Calu3 (cell line): ENCODE measurements at regions not wholly inside any gene's neighbourhood (a gene's known extent, or its start where the extent isn't known, plus 50 kb on each side); places are given as distances from the start of the nearest gene placed in this dataset.

Experiments used
- BruUV-seq: library from RNA; stranded (reverse); fragments of 400-500 nt; replicated peaks from 2 replicates; lab custom pipeline; 2021; lab: Mats Ljungman, UMichigan
- CTCF ChIA-PET: fragments of 300-600 bp; sonication (Branson Sonifier 250); formaldehyde crosslinking; loops from one replicate; lab custom pipeline; 2022; ENCODE audit warnings: antibody characterized with exemption; lab: Charles Lee
- DNase-seq: peaks from one replicate; pipeline ENCODE4 v3.0.0; 2022
- H3K27ac Mint-ChIP-seq: one replicate; pipeline ENCODE4 v1.8.0; 2022; ENCODE audit warnings: mixed read lengths; ENCODE audit not compliant: unreplicated experiment
- H3K27me3 Mint-ChIP-seq: one replicate; pipeline ENCODE4 v1.8.0; 2022; ENCODE audit warnings: mixed read lengths; ENCODE audit not compliant: unreplicated experiment
- H3K36me3 Mint-ChIP-seq: one replicate; pipeline ENCODE4 v1.8.0; 2022; ENCODE audit warnings: mild to moderate bottlenecking, moderate library complexity, mixed read lengths; ENCODE audit not compliant: insufficient read depth, unreplicated experiment
- H3K4me1 Mint-ChIP-seq: one replicate; pipeline ENCODE4 v1.8.0; 2022; ENCODE audit warnings: mild to moderate bottlenecking, low read depth, mixed read lengths; ENCODE audit not compliant: unreplicated experiment
- H3K4me3 Mint-ChIP-seq: one replicate; pipeline ENCODE4 v1.8.0; 2022; ENCODE audit warnings: mild to moderate bottlenecking, low read depth, moderate library complexity, mixed read lengths; ENCODE audit not compliant: unreplicated experiment
- H3K9me3 Mint-ChIP-seq: one replicate; pipeline ENCODE4 v1.8.0; 2022; ENCODE audit warnings: low read depth, mixed read lengths; ENCODE audit not compliant: unreplicated experiment
- intact Hi-C: fragments of 100-400 bp; cut with micrococcal nuclease; formaldehyde crosslinking; loops from one replicate; pipeline ENCODE4 v1.10.0; 2022; ENCODE audit not compliant: unreplicated experiment
- TF ChIP-seq, protein P1 (sequence below): fragments of 200-600 bp; IDR thresholded peaks from one replicate; pipeline ENCODE4 v1.8.0; 2022; ENCODE audit warnings: antibody characterized with exemption; ENCODE audit not compliant: unreplicated experiment

DNA sequence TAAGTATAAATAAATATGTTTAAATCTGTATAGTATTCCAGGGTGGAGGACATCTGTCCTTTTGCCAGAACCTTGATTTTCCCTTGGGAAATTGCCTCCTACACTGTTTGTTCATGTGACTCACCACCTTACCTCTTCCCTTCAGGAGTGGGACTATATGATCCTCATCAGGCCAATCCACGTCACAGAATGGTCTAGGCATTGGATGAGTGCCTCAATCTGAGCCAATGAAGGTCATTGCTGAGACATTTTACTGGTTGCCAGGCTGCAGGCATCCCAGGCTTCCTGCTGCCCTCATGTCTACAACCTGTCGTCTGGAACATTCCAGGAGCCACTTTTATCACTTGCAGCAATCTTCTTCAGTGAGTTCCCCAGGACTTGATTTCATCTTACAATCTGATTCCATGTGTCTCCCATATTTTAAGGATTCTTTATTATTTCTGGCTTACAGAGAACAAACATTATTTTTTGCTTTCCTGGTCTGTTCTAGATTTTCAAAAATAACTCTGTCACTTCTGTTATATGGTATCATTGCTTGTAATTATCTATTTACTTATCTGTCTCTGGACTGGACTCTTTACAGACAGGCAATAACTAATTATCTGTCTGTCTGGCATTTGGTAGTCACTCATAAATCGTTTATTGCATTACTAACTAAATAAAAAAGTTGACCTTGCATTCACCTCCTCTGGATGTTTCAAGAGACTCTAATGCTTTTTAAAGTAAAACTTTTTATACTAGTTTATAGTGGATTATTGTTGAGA is 107.3 kb upstream of the APC start:
- CTCF ChIA-PET, result no interaction called here
- intact Hi-C loops, result no loop called here
- TF ChIP-seq, protein P1, sequence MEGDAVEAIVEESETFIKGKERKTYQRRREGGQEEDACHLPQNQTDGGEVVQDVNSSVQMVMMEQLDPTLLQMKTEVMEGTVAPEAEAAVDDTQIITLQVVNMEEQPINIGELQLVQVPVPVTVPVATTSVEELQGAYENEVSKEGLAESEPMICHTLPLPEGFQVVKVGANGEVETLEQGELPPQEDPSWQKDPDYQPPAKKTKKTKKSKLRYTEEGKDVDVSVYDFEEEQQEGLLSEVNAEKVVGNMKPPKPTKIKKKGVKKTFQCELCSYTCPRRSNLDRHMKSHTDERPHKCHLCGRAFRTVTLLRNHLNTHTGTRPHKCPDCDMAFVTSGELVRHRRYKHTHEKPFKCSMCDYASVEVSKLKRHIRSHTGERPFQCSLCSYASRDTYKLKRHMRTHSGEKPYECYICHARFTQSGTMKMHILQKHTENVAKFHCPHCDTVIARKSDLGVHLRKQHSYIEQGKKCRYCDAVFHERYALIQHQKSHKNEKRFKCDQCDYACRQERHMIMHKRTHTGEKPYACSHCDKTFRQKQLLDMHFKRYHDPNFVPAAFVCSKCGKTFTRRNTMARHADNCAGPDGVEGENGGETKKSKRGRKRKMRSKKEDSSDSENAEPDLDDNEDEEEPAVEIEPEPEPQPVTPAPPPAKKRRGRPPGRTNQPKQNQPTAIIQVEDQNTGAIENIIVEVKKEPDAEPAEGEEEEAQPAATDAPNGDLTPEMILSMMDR, result no peak
- Mint-ChIP-seq H3K36me3 (no peaks in the 10 kb centered on the region), H3K4me3 (no peak overlapping the region), H3K27me3 (peaks cover 55% of the 10 kb centered on the region), H3K27ac (no peak overlapping the region), H3K4me1 (no peaks in the 10 kb centered on the region), H3K9me3 (no peaks in the 10 kb centered on the region)
- BruUV-seq, result no TSS peak
- DNase-seq, result no peak

DNA sequence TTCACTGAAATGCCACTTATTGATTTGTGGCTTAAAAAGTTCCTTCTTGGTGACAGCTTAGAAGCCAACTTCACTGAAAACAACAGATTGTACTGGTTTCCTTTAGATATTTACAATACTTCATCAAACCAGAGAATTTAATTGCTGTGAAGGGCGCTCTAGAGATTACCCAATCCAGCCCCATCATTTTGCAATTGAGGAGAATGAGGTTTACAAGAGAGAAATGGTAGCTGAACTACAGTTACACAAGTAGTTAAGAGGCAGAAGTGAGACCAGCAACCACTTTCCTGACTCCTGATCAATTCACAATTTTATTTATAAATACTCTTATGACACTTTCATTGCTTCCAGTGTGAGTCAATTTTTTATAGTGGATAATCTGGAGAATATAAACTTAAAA is 103.5 kb upstream of the APC start:
- intact Hi-C loops, result no loop called here
- CTCF ChIA-PET, result no interaction called here

DNA sequence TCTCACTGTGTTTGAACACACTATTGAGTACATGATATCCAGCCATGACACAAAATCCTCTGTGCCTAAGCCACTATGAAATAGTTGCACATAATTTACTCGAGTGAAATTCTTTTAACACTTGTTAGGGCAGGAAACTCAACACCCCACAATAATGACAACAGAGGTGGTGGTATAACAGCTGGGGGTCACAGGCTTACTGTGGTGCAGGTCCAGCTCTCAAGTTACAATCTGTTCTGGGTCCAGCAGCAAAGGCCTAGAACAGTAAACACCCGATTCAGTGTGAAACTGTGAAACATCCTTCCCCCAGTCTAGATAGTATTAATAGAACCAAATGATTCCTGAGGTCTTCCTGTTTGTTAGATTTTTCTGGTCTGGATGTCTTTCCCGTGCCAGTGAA is 102.9 kb upstream of the APC start:
- H3K36me3 Mint-ChIP-seq, result no peaks in the 10 kb centered on the region
- H3K4me1 Mint-ChIP-seq, result no peaks in the 10 kb centered on the region
- H3K9me3 Mint-ChIP-seq, result no peaks in the 10 kb centered on the region
- BruUV-seq, result no TSS peak
- no peak overlapping the region for H3K27ac Mint-ChIP-seq
- H3K27me3 Mint-ChIP-seq, result peaks cover 17% of the 10 kb centered on the region
- intact Hi-C loops, result no loop called here
- TF ChIP-seq, protein P1, result no peak
- CTCF ChIA-PET, result no interaction called here
- no peak overlapping the region for H3K4me3 Mint-ChIP-seq
- DNase-seq, result no peak

More for the DNA sequence above, 103.5 kb upstream of the APC start:
- Mint-ChIP-seq H3K4me1 (no peaks in the 10 kb centered on the region), H3K36me3 (no peaks in the 10 kb centered on the region), H3K9me3 (no peaks in the 10 kb centered on the region), H3K4me3 (no peak overlapping the region), H3K27ac (no peak overlapping the region), H3K27me3 (peaks cover 23% of the 10 kb centered on the region)
- no TSS peak for BruUV-seq
- TF ChIP-seq, protein P1, result no peak
- DNase-seq, result no peak

DNA sequence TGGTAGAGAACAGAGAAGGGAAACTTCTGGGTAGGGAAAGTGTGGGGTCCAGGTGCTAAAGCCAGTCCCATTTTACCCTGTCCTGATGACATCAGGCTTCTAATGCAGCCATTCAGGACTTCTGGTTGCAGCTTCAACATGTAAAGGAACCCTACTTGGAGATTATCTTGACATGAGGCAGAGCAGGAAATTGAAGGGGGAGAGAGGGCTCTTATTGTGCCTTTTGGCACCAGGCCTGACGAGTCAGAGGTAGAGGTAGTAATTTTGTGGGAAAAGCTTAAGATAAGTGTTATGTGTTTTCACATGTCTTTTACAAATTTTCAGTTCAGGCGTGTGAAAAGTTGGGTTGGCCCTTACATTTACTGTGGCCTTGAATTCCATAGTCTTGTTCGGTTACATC is 102.4 kb upstream of the APC start:
- H3K36me3 Mint-ChIP-seq, result no peaks in the 10 kb centered on the region
- CTCF ChIA-PET, result no interaction called here
- DNase-seq, result no peak
- H3K4me1 Mint-ChIP-seq, result no peaks in the 10 kb centered on the region
- intact Hi-C loops, result no loop called here
- peaks cover 12% of the 10 kb centered on the region for H3K27me3 Mint-ChIP-seq
- TF ChIP-seq, protein P1, result no peak
- H3K4me3 Mint-ChIP-seq, result no peak overlapping the region
- no peak overlapping the region for H3K27ac Mint-ChIP-seq
- no TSS peak for BruUV-seq
- H3K9me3 Mint-ChIP-seq, result no peaks in the 10 kb centered on the region
